Tibial nerve (tissue), 4 donors: ENCODE measurements at regions not wholly inside any gene's neighbourhood (a gene's known extent, or its start where the extent isn't known, plus 50 kb on each side); places are given as distances from the start of the nearest gene placed in this dataset.

ENCODE experiments used
- DNase-seq, 2 donors: peaks; one replicate each; pipeline ENCODE4 v3.0.0-alpha.2; 2019; ENCODE audit warnings: low spot score in 2 of 2
- H3K27ac ChIP-seq, 4 donors: fragments of 200-600 bp; sonication (generic) in 3 of 4; one replicate each; pipeline ENCODE4 v1.5.1; 2017 to 2019; ENCODE audit warnings: mild to moderate bottlenecking in 1 of 4
- H3K27me3 ChIP-seq, 2 donors: fragments of 200-600 bp; sonication (generic) in 1 of 2; one replicate each; pipeline versions ENCODE4 v1.5.1 to v1.6.0; 2017 to 2019
- H3K36me3 ChIP-seq, 3 donors: fragments of 200-600 bp; sonication (generic); one replicate each; pipeline ENCODE4 v1.5.1; 2018 to 2019
- H3K4me1 ChIP-seq, 4 donors: fragments of 200-600 bp; sonication (generic) in 3 of 4; one replicate each; pipeline ENCODE4 v1.5.1; 2017 to 2019
- H3K4me3 ChIP-seq, 4 donors: fragments of 200-600 bp; sonication (generic) in 3 of 4; one replicate each; pipeline ENCODE4 v1.5.1; 2017 to 2019; ENCODE audit warnings: mild to moderate bottlenecking in 1 of 4, moderate library complexity in 1 of 4
- H3K9me3 ChIP-seq, 4 donors: fragments of 200-600 bp; sonication (generic) in 3 of 4; one replicate each; pipeline ENCODE4 v1.5.1; 2017 to 2019
- CTCF ChIP-seq, 5 experiments: fragments of 200-600 bp in 3 of 5; fragments of 450-650 bp in 2 of 5; sonication (generic) in 3 of 5; IDR thresholded peaks; one replicate each; pipeline ENCODE4 v1.5.1; 2016 to 2019; ENCODE audit warnings: antibody characterized with exemption in 5 of 5, mild to moderate bottlenecking in 3 of 5, moderate library complexity in 2 of 5
- EP300 ChIP-seq, 2 donors: sonication (generic); formaldehyde crosslinking; IDR thresholded peaks; one replicate each; pipeline ENCODE4 v1.6.1; 2017; ENCODE audit warnings: antibody characterized with exemption in 2 of 2, mild to moderate bottlenecking in 1 of 2
- POLR2A ChIP-seq, 2 donors: fragments of 450-650 bp; IDR thresholded peaks; one replicate each; pipeline ENCODE4 v1.6.1; 2017; ENCODE audit warnings: antibody characterized with exemption in 2 of 2, mild to moderate bottlenecking in 2 of 2, moderate library complexity in 2 of 2
- WGBS, 2 donors: methylation state at CpG; one replicate each; pipeline ENCODE4 v1.1.5; 2018; 5-methylcytosine and 5-hydroxymethylcytosine counted together

- TF ChIP-seq EP300 (IDR thresholded peaks at IDR 0.05) (no peak), POLR2A (IDR thresholded peaks at IDR 0.05) (no peak), CTCF (IDR thresholded peaks at IDR 0.05) (no peak)
- DNase-seq: no peak
- H3K27ac ChIP-seq: no peak overlapping the region
- H3K9me3 ChIP-seq: peaks cover 0 to 12% (median 0%) of the 10 kb centered on the region in 4 donors
- H3K4me3 ChIP-seq: no peak overlapping the region
- 68 to 75% methylated on average over 6 of the region's 6 CpGs for WGBS, 2 donors
- no peaks in the 10 kb centered on the region for H3K36me3 ChIP-seq
- H3K4me1 ChIP-seq: no peaks in the 10 kb centered on the region
- H3K27me3 ChIP-seq: no peaks in the 10 kb centered on the region
Observed at GRCh38 chr10:123373591-123373990, 219.4 kb downstream of the BUB3 start.

- Histone ChIP-seq H3K4me3 (no peak overlapping the region), H3K27me3 (no peaks in the 10 kb centered on the region), H3K36me3 (no peaks in the 10 kb centered on the region), H3K27ac (no peak overlapping the region), H3K4me1 (no peaks in the 10 kb centered on the region), H3K9me3 (peaks cover 0 to 8% (median 0%) of the 10 kb centered on the region in 4 donors)
- 79 to 80% methylated on average over 3 of the region's 3 CpGs for WGBS, 2 donors
- no peak for DNase-seq
- TF ChIP-seq EP300 (IDR thresholded peaks at IDR 0.05) (no peak), POLR2A (IDR thresholded peaks at IDR 0.05) (no peak), CTCF (IDR thresholded peaks at IDR 0.05) (no peak)
Observed at GRCh38 chr10:123375097-123375496, 220.9 kb downstream of the BUB3 start.

- H3K4me3 ChIP-seq: no peak overlapping the region
- no peaks in the 10 kb centered on the region for H3K4me1 ChIP-seq
- TF ChIP-seq CTCF (IDR thresholded peaks at IDR 0.05) (no peak), EP300 (IDR thresholded peaks at IDR 0.05) (no peak), POLR2A (IDR thresholded peaks at IDR 0.05) (no peak)
- H3K9me3 ChIP-seq: peaks cover 0 to 3% (median 0%) of the 10 kb centered on the region in 4 donors
- DNase-seq: no peak
- no peak overlapping the region for H3K27ac ChIP-seq
- 72 to 86% methylated on average over 1 of the region's 1 CpG for WGBS, 2 donors
- H3K36me3 ChIP-seq: no peaks in the 10 kb centered on the region
- H3K27me3 ChIP-seq: no peaks in the 10 kb centered on the region
Observed at GRCh38 chr10:123375738-123376137, 221.5 kb downstream of the BUB3 start.

GRCh38 chr10:123377883-123378282 lies 223.7 kb downstream of the BUB3 start:
- DNase-seq: no peak
- Histone ChIP-seq H3K4me1 (no peaks in the 10 kb centered on the region), H3K27ac (no peak overlapping the region), H3K9me3 (no peaks in the 10 kb centered on the region), H3K36me3 (no peaks in the 10 kb centered on the region), H3K4me3 (no peak overlapping the region), H3K27me3 (no peaks in the 10 kb centered on the region)
- TF ChIP-seq CTCF (IDR thresholded peaks at IDR 0.05): no peak
- no peak for TF ChIP-seq EP300 (IDR thresholded peaks at IDR 0.05)
- TF ChIP-seq POLR2A (IDR thresholded peaks at IDR 0.05): no peak
- WGBS, 2 donors: 41 to 51% methylated on average over 8 of the region's 8 CpGs

- DNase-seq: no peak
- no peaks in the 10 kb centered on the region for H3K27me3 ChIP-seq
- no peaks in the 10 kb centered on the region for H3K4me1 ChIP-seq
- H3K36me3 ChIP-seq: no peaks in the 10 kb centered on the region
- WGBS, 2 donors: 86 to 96% methylated on average over 2 of the region's 2 CpGs
- H3K9me3 ChIP-seq: no peaks in the 10 kb centered on the region
- TF ChIP-seq EP300 (IDR thresholded peaks at IDR 0.05) (no peak), CTCF (IDR thresholded peaks at IDR 0.05) (no peak), POLR2A (IDR thresholded peaks at IDR 0.05) (no peak)
- H3K4me3 ChIP-seq: no peak overlapping the region
- H3K27ac ChIP-seq: no peak overlapping the region
Observed at GRCh38 chr10:123378302-123378701, 224.1 kb downstream of the BUB3 start.
